Osteoblast (primary cell): ENCODE measurements at regions not wholly inside any gene's neighbourhood (a gene's known extent, or its start where the extent isn't known, plus 50 kb on each side); places are given as distances from the start of the nearest gene placed in this dataset.

ENCODE experiments used
- DNase-seq: peaks from one replicate; pipeline ENCODE4 v3.0.0; 2011; ENCODE audit warnings: low spot score, mixed read lengths; ENCODE audit not compliant: insufficient read length; ENCODE audit errors: missing footprints
- H2AFZ ChIP-seq: 2 replicates; pipeline ENCODE4 v1.6.0; 2011; ENCODE audit warnings: mild to moderate bottlenecking, low read length
- H3K27ac ChIP-seq: 2 replicates; pipeline ENCODE4 v1.5.1; 2011; ENCODE audit warnings: mild to moderate bottlenecking, low read depth, low read length, moderate library complexity
- H3K27me3 ChIP-seq: 2 replicates; pipeline ENCODE4 v1.6.0; 2012; ENCODE audit warnings: mild to moderate bottlenecking, control low read depth, inconsistent platforms, low read length, moderate library complexity; ENCODE audit not compliant: insufficient read depth
- H3K36me3 ChIP-seq: 2 replicates; pipeline ENCODE4 v1.5.1; 2011; ENCODE audit warnings: mild to moderate bottlenecking, low read length, control low read depth, moderate library complexity; ENCODE audit not compliant: insufficient read depth
- H3K4me1 ChIP-seq: 2 replicates; pipeline ENCODE4 v1.5.1; 2011; ENCODE audit warnings: mild to moderate bottlenecking, low read length, control low read depth, moderate library complexity; ENCODE audit not compliant: insufficient read depth
- H3K4me2 ChIP-seq: 2 replicates; pipeline ENCODE4 v1.6.0; 2011; ENCODE audit warnings: mild to moderate bottlenecking, low read length; ENCODE audit not compliant: insufficient read depth
- H3K4me3 ChIP-seq: fragments of 200-600 bp; sonication (generic); 3 replicates; pipeline ENCODE4 v1.5.1; 2012; ENCODE audit warnings: mild to moderate bottlenecking, low read length, inconsistent platforms; ENCODE audit not compliant: insufficient read depth
- H3K79me2 ChIP-seq: 2 replicates; pipeline ENCODE4 v1.6.0; 2012; ENCODE audit warnings: mild to moderate bottlenecking, low read length, control low read depth, inconsistent platforms; ENCODE audit not compliant: insufficient read depth
- H3K9me3 ChIP-seq: 2 replicates; pipeline ENCODE4 v1.5.1; 2011; ENCODE audit warnings: low read depth, low read length, control low read depth
- H4K20me1 ChIP-seq: 2 replicates; pipeline ENCODE4 v1.6.0; 2012; ENCODE audit warnings: mild to moderate bottlenecking, low read length, control low read depth; ENCODE audit not compliant: insufficient read depth
- CTCF ChIP-seq: IDR thresholded peaks from 2 replicates; pipeline ENCODE4 v1.5.1; 2011; ENCODE audit warnings: mild to moderate bottlenecking, low read depth, low read length, moderate library complexity; ENCODE audit errors: extremely low read depth

- Histone ChIP-seq H3K36me3 (no peaks in the 10 kb centered on the region), H3K27ac (no peak overlapping the region), H2AFZ (no peak overlapping the region), H3K4me3 (no peak overlapping the region), H3K4me2 (no peak overlapping the region), H3K4me1 (no peaks in the 10 kb centered on the region), H3K27me3 (no peaks in the 10 kb centered on the region), H3K79me2 (no peaks in the 10 kb centered on the region), H4K20me1 (no peaks in the 10 kb centered on the region), H3K9me3 (no peaks in the 10 kb centered on the region)
- TF ChIP-seq CTCF: no peak
- no peak for DNase-seq
These were observed 1430.2 kb upstream of the PIK3C3 start for GRCh38 chr18:40524881-40525280.

- no peaks in the 10 kb centered on the region for H3K79me2 ChIP-seq
- no peak overlapping the region for H3K4me3 ChIP-seq
- no peaks in the 10 kb centered on the region for H3K4me1 ChIP-seq
- no peak overlapping the region for H2AFZ ChIP-seq
- no peak overlapping the region for H3K27ac ChIP-seq
- H3K4me2 ChIP-seq: no peak overlapping the region
- H3K9me3 ChIP-seq: no peaks in the 10 kb centered on the region
- DNase-seq: no peak
- no peaks in the 10 kb centered on the region for H3K36me3 ChIP-seq
- no peaks in the 10 kb centered on the region for H3K27me3 ChIP-seq
- TF ChIP-seq CTCF: no peak
- H4K20me1 ChIP-seq: no peaks in the 10 kb centered on the region
These were observed 1431.7 kb upstream of the PIK3C3 start for GRCh38 chr18:40523287-40523686.

GRCh38 chr18:40501026-40501425 lies 1454.0 kb upstream of the PIK3C3 start:
- H3K27ac ChIP-seq: no peak overlapping the region
- H3K4me3 ChIP-seq: no peak overlapping the region
- no peak overlapping the region for H3K4me2 ChIP-seq
- no peak for DNase-seq
- TF ChIP-seq CTCF: no peak
- H3K4me1 ChIP-seq: no peaks in the 10 kb centered on the region
- peaks cover 4% of the 10 kb centered on the region for H3K9me3 ChIP-seq
- H2AFZ ChIP-seq: no peak overlapping the region
- no peaks in the 10 kb centered on the region for H3K36me3 ChIP-seq
- H3K27me3 ChIP-seq: no peaks in the 10 kb centered on the region
- H4K20me1 ChIP-seq: no peaks in the 10 kb centered on the region
- no peaks in the 10 kb centered on the region for H3K79me2 ChIP-seq

- Histone ChIP-seq H3K9me3 (peaks cover 4% of the 10 kb centered on the region), H2AFZ (no peak overlapping the region), H3K36me3 (no peaks in the 10 kb centered on the region), H3K27ac (no peak overlapping the region), H3K79me2 (no peaks in the 10 kb centered on the region), H3K4me1 (no peaks in the 10 kb centered on the region), H4K20me1 (no peaks in the 10 kb centered on the region), H3K27me3 (no peaks in the 10 kb centered on the region), H3K4me3 (no peak overlapping the region), H3K4me2 (no peak overlapping the region)
- DNase-seq: no peak
- TF ChIP-seq CTCF: no peak
These were observed 1460.4 kb upstream of the PIK3C3 start for GRCh38 chr18:40494603-40495002.
